Medulla oblongata (tissue), 1 donor: ENCODE measurements at regions not wholly inside any gene's neighbourhood (a gene's known extent, or its start where the extent isn't known, plus 50 kb on each side); places are given as distances from the start of the nearest gene placed in this dataset.

ENCODE experiments used
- DNase-seq: peaks from one replicate; pipeline ENCODE4 v3.0.0-alpha.2; 2015; ENCODE audit errors: extremely low spot score

- DNase-seq = peak; percentile 61
Measured at GRCh38 chr17:77441130-77441920, 300.6 kb downstream of the SEC14L1 start.

DNA sequence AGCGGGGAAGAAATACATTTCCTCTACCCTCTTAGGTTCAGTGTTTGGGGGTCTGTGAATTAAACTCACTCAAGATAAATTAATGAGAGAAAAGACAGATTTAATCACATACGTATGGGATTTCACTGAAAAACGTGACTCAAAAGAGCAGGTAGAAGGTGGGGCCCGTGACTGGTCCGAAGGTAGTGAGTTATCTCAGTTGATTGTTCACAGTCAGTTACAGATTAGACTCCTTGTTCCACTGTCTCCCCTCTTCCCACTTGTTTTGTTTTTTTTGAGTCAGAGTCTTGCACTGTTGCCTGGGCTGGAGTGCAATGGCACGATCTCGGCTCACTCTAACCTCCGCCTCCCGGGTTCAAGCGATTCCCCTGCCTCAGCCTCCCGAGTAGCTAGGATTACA, 301.2 kb downstream of the SEC14L1 start:
- no peak for DNase-seq

- DNase-seq = no peak
Measured at GRCh38 chr17:77442976-77443747, 302.4 kb downstream of the SEC14L1 start.

- no peak for DNase-seq
Measured at GRCh38 chr17:77443748-77444260, 303.0 kb downstream of the SEC14L1 start.

GRCh38 chr17:77444628-77444983, 303.8 kb downstream of the SEC14L1 start:
- no peak for DNase-seq

GRCh38 chr17:77444984-77445759, 304.4 kb downstream of the SEC14L1 start:
- peak; percentile 69 for DNase-seq

DNA sequence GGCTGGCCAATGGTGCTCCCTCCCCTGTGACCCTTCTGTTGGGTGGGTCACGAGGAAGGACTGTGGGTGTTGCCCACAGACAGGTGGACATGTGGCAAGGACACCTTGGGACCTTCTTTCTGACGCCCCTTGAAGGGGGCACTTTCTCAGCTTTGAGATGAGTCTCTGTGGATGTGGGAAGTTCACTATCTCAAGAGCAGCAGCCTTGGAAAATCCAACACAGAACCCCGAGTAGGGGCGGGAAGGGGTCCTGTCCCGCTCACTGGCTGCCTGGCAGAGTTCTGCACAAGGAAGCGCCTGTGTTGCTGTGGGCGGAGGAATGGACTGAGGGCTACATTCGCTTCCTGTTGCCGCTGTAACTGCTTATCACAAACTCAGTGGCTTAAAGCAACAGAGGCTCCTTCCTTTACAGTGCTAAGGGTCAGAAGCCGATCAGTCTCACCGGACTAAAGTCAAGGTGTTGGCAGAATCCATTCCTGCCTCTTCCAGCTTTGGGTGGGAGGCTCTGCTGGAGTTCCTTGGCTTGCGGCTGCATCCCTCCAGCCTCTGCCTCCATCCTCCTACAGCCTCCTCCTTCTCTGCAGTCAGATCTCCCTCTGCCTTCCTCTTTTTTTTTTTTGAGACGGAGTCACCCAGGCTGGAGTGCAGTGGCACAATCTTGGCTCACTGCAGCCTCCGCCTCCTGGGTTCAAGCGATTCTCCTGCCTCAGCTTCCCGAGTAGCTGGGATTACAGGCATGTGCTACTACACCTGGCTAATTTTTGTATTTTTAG, 305.2 kb downstream of the SEC14L1 start:
- DNase-seq = no peak

GRCh38 chr17:77446940-77447634, 306.3 kb downstream of the SEC14L1 start:
- no peak for DNase-seq

GRCh38 chr17:77449373-77449907, 308.7 kb downstream of the SEC14L1 start:
- no peak for DNase-seq

DNA sequence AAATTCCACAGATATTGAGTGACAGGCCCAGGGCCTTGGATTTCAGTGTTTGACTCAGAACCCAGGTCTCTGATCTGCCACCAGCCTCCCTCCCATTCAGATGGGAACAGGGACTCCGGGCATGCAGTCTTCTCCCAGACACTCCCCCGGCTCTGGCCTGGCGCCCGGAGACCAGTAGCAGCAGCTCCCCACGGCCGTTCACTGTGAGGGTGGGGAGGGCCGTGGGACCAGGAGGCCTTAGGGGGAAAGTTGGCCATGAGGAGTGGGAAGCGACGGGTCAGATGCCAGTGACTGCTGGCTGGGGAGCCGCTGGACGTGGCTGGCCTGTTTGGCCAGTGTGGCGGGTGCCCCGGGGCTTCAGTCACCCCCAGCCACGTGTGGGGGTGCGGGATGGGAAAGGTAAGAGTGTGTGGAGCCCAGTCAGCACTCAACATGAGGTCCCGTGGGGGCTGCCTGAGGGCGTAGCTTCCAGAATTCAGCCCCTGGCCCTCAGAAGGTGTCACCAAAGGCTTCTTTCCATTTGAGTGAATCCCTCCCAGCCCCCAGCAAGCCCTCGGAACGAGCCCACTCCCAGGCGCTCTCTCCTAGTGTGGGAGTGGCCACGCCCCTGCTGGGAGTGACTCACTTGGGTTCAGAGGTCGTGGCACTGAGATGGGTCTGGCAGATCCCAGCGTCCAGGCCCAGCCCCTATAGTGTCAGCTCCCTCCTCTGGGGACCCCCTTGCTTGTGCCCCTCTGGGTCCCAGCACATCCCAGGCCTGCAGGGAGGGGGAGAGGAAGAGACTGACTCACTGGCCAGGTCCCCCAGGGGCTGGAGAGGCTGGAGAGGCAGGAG, 309.4 kb downstream of the SEC14L1 start:
- DNase-seq = peak; percentile 83

DNA sequence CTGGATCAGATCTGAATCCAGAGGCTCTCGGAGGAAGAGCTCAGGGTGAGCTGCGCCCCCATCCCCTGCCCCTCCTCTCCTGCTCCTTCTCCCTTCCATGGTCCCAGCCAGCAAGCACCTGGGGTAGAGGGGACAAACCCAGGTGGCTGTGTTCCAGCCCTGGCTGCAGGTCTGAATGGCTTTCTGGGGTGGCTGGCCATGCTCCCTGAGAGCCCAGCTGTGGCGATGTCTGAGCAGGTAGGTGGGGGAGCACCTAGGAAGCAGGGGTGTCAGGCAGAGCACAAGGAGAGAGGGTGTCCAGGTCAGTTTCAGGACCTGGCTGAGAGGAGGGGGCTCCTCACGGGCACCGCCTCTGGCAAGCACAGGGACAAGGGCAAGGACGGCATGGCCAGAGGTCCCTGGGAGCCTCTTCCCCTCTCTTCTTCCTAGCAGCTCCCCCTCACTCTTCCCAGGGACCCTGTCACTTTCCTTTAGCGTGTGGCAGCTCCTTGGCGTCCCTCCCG, 310.0 kb downstream of the SEC14L1 start:
- no peak for DNase-seq

DNA sequence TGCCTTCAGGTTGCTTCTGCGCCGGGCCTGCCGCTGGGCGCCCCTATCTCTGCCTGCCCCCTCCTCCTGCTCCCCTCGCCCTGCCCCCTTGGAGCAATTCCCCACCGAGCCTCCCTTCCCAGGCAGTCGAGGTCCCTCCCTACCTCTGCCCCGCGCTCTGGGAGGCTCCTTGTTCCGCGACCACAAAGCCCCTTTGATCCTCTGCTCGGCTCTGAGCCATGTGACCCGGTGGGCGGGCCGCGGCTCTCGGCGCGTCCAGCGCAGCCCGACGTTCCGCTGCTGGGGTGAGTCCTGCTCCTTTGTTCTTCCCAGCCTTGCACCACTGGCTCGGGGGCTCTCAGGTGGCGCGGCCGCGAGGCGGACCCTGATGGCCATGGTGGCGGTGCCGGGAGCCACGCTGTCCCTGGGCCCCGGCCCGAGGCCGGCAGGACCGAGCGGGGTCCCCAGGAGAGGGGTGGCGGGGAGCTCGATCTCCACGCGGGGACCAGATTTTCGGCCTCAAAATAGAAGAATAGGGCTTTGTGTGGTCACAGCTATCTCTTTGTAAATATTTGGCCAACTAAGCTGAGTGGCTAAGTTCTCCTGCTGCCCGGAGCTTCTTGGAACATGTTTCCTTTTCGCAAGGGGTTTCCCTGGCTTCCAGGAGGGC, 310.6 kb downstream of the SEC14L1 start:
- peak; percentile 89 for DNase-seq

GRCh38 chr17:77451894-77452852, 311.4 kb downstream of the SEC14L1 start:
- DNase-seq = peak; percentile 69

DNA sequence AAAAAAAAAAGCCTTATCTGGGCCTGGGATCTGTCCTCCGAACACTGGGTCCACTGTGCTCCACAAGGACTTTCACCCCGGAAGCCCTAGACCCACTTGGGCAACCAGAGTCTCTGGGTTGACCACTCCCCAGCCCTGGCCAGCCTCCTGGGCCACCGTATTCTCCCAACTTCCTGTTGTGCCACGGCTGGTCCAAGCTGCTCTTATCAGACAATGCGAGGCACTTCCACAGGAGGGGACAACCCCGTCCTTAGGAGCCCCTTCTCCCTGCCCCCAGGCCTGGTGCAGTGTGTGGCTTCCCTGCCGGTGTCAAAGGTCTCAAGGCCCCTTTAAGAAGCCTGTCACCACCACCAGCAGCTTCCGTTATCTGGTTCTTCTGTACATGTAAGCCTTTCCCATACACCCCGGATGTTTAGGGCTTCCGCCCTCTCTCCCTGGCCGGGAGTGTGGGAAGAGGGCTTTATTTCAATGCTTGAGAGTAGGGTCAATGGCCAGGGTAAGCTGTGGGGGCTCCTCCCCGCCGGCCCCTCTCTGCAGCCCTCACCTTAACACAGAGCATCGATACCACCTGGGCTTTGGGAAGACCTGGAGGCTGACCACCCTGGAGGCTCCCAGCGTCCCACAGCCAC, 313.0 kb downstream of the SEC14L1 start:
- DNase-seq = no peak

DNA sequence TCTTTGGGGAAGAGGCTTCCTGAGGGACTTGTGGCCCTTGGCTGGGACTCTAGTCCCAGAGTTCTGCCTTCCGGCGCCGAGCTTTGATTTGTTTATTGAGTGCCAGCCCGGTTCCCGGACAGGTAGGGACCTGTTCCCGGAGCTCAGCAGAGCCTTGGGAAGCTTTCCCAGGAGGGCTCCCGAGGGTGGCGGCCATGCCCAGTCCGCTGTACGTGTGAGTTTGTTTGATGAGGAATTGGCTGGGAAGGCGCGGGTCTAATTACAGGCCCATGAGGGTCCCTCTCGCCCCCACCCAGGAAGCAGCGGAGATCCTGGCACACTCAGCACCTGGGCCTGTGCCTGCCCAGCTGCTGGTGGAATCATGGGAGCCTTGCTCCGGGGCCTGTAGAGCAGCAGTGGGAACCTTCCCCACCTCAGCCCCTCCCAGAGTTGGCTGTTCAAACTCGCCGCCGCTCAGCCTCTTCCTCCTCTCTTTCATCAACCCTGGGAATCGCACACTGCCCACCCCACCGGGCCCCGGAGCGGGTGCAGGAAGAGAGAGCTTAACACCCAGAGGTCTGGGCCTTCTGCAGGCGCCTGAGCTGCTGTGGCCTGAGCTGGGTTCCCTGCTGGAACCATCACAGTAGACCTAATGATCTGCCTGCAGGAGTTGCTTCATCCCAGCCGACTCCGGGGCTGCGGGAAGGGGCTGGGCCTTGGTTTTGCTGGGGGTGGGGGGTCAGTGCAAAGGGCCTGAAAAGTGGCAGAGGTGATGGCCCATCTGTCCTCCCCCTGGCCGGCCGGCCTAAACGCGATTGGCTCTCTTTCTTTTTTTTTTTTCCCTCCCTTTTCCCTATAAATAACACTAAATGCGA, 313.7 kb downstream of the SEC14L1 start:
- DNase-seq = no peak
